ENCODE measurements at regions not wholly inside any gene's neighbourhood (a gene's known extent, or its start where the extent isn't known, plus 50 kb on each side); places are given as distances from the start of the nearest gene placed in this dataset.

- intact Hi-C loops (cut with micrococcal nuclease), result no loop called here
- H3K79me2 ChIP-seq (ENCODE audit: insufficient read depth, low read length), result no peaks in the 10 kb centered on the region
- ATAC-seq (no peak), DNase-seq (ENCODE audit: low read depth, low spot score) (no peak)
- H3K36me3 ChIP-seq (ENCODE audit: control insufficient read depth in 1 of 2, insufficient read depth in 2 of 2, low read length in 2 of 2), result no peaks in the 10 kb centered on the region
- TF ChIP-seq CTCF (IDR thresholded peaks at IDR 0.05 in 2 of 3, conservative IDR thresholded peaks at IDR 0.05 in 1 of 3; ENCODE audit: borderline replicate concordance in 1 of 3, insufficient read depth in 1 of 3, low read depth in 2 of 3, low read length in 2 of 3) (no peak), ZFX (IDR thresholded peaks at IDR 0.05) (no peak), MAX (IDR thresholded peaks at IDR 0.05) (no peak), SRF (IDR thresholded peaks at IDR 0.05; ENCODE audit: low read depth) (no peak), YY1 (IDR thresholded peaks at IDR 0.05; ENCODE audit: extremely low read depth, insufficient replicate concordance, low read depth, low read length) (no peak), JUND (IDR thresholded peaks at IDR 0.05) (no peak), EZH2phosphoT487 (IDR thresholded peaks at IDR 0.05; ENCODE audit: borderline replicate concordance) (no peak), SIN3A (IDR thresholded peaks at IDR 0.05; ENCODE audit: low read depth) (no peak), ZNF274 (IDR thresholded peaks at IDR 0.05; ENCODE audit: low read depth, low read length) (no peak), TCF7L2 (IDR thresholded peaks at IDR 0.05; ENCODE audit: borderline replicate concordance, extremely low read depth, insufficient read depth, insufficient read length) (no peak), RAD21 (IDR thresholded peaks at IDR 0.05; ENCODE audit: low read depth) (no peak), ELF1 (IDR thresholded peaks at IDR 0.05; ENCODE audit: borderline replicate concordance, low read depth) (no peak)
- BruUV-seq (replicated peaks), result no TSS peak
- H3K4me2 ChIP-seq (ENCODE audit: low read length), result no peak overlapping the region
- no peaks in the 10 kb centered on the region for H3K9me2 ChIP-seq (ENCODE audit: insufficient read depth)
- H3K4me3 ChIP-seq (replicated peaks in 1 of 2; ENCODE audit: low read depth in 1 of 2, low read length in 2 of 2), result no peak overlapping the region
- no peaks in the 10 kb centered on the region for H3K27me3 ChIP-seq (ENCODE audit: insufficient read depth, low read length)
- no peak overlapping the region for H3K27ac ChIP-seq (ENCODE audit: low read depth, low read length)
- RAD21 ChIA-PET (ENCODE audit: low non-redundant PET in 1 of 2, low total read pairs in 2 of 2, uncharacterized antibody in 2 of 2, unreplicated experiment in 2 of 2), result no interaction called here
- CTCF ChIA-PET, result no interaction called here
- H3K9ac ChIP-seq (ENCODE audit: low read length), result no peak overlapping the region
- no peaks in the 10 kb centered on the region for H3K9me3 ChIP-seq (ENCODE audit: control insufficient read depth in 1 of 2, insufficient read depth in 1 of 2, low read depth in 1 of 2, low read length in 2 of 2)
- POLR2A ChIA-PET, result no interaction called here
- no peaks in the 10 kb centered on the region for H4K20me1 ChIP-seq (ENCODE audit: insufficient read depth)
- H2AFZ ChIP-seq (ENCODE audit: low read depth, low read length, poor library complexity, severe bottlenecking), result no peak overlapping the region
- no peaks in the 10 kb centered on the region for H3K4me1 ChIP-seq (ENCODE audit: control insufficient read depth in 1 of 2, insufficient read depth in 2 of 2, low read length in 2 of 2)
Measured at GRCh38 chr3:153319705-153320554, 157.9 kb downstream of the RAP2B start.

Data from HCT116 (cell line).